ENCODE measurements at regions not wholly inside any gene's neighbourhood (a gene's known extent, or its start where the extent isn't known, plus 50 kb on each side); places are given as distances from the start of the nearest gene placed in this dataset.
"Not testable (repeated sequence)": the region's sequence is repeated elsewhere in the genome, so short reads cannot be mapped to it uniquely, and the experiment has no call there.

DNA sequence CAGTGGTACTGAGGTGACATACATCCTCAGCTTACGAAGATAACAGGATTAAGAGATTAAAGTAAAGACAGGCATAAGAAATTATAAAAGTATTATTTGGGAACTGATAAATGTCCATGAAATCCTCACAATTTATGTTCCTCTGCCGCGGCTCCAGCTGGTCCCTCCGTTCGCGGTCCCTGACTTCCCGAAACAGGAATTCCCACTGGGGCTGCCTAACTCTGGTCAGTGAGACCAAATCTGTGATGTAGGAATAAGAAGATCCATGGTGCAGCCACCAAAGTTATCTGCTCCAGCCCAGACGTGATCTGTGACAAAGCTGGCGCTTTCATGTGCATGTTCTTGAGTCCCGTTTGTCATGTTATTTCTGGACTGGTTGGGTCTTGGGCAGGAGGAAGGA is 70.2 kb downstream of the TNFAIP2 start:
- TF ChIP-seq POLR2A (IDR thresholded peaks at IDR 0.05; ENCODE audit: low read depth, low read length); POLR2AphosphoS5 (IDR thresholded peaks at IDR 0.05; ENCODE audit: low read depth, low read length); TAF1 (IDR thresholded peaks at IDR 0.05; ENCODE audit: borderline replicate concordance, low read depth, low read length): not testable (repeated sequence)
